Pancreas (tissue), 10 donors: ENCODE measurements at regions not wholly inside any gene's neighbourhood (a gene's known extent, or its start where the extent isn't known, plus 50 kb on each side); places are given as distances from the start of the nearest gene placed in this dataset.

Source experiments
- ATAC-seq, 4 donors: fragments of 200-7000 bp; cut with Tn5 transposase; one replicate each; pipeline versions ENCODE4 v1.8.0 to v1.9.1; 2020; ENCODE audit warnings: mild to moderate bottlenecking in 4 of 4, moderate library complexity in 4 of 4
- DNase-seq, 6 donors: peaks; one replicate each; pipeline ENCODE4 v3.0.0-alpha.2; 2020
- FAIRE-seq: peaks from 2 replicates; lab custom pipeline; 2012; peaks lifted over from hg19 to GRCh38; lab: Jason Lieb, UNC
- H3K27ac ChIP-seq, 4 donors: fragments of 200-600 bp; sonication (generic); 1 replicate in 3 of 4; 2 replicates in 1 of 4; pipeline versions ENCODE4 v1.5.0 to v1.8.0; 2020
- H3K27me3 ChIP-seq, 4 donors: fragments of 200-600 bp; one replicate each; pipeline ENCODE4 v1.8.0; 2021
- H3K36me3 ChIP-seq, 3 donors: fragments of 200-600 bp; sonication (generic) in 1 of 3; one replicate each; pipeline versions ENCODE4 v1.5.0 to v1.8.0; 2020 to 2021
- H3K4me1 ChIP-seq, 3 donors: fragments of 200-600 bp; one replicate each; pipeline ENCODE4 v1.8.0; 2021
- H3K4me3 ChIP-seq, 4 donors: fragments of 200-600 bp; sonication (generic) in 2 of 4; one replicate each; pipeline versions ENCODE4 v1.5.0 to v1.8.0; 2020 to 2021
- H3K9me3 ChIP-seq, 4 donors: fragments of 200-600 bp; one replicate each; pipeline ENCODE4 v1.8.0; 2021
- WGBS, 2 donors: extraction: QIAGEN DNeasy Blood & Tissue Kit; methylation state at CpG; one replicate each; pipeline ENCODE4 v1.1.7; 2013; 5-methylcytosine and 5-hydroxymethylcytosine counted together
- intact Hi-C, 3 donors: fragments of 100-400 bp; cut with DNase I; formaldehyde crosslinking; loops; one replicate each; pipeline versions ENCODE4 v1.11.1 to v1.14.2; 2022
- TF ChIP-seq, protein P1 (sequence below), 4 donors: fragments of 200-600 bp; sonication (generic) in 3 of 4; IDR thresholded peaks; one replicate each; pipeline versions ENCODE4 v1.5.0 to v1.8.0; 2021; ENCODE audit warnings: antibody characterized with exemption in 4 of 4
- donor health status: healthy with polysubstance abuse.
- donor health status: DM: no; HTN: no; CAD: no; lungs with moderate emphysema.
- donor health status: DM: no; HTN: no; CAD: no.
- donor health status: control.
- donor health status: control.
- donor health status: Bipolar disorder and iron deficiency.
- donor health status: DM: yes; HTN: yes; CAD: no.
- donor health status: DM: no; HTN: no; CAD: no.
- donor health status: DM: no; HTN: no; CAD: no.
- donor health status: DM: yes; HTN: yes; CAD: no.

DNA sequence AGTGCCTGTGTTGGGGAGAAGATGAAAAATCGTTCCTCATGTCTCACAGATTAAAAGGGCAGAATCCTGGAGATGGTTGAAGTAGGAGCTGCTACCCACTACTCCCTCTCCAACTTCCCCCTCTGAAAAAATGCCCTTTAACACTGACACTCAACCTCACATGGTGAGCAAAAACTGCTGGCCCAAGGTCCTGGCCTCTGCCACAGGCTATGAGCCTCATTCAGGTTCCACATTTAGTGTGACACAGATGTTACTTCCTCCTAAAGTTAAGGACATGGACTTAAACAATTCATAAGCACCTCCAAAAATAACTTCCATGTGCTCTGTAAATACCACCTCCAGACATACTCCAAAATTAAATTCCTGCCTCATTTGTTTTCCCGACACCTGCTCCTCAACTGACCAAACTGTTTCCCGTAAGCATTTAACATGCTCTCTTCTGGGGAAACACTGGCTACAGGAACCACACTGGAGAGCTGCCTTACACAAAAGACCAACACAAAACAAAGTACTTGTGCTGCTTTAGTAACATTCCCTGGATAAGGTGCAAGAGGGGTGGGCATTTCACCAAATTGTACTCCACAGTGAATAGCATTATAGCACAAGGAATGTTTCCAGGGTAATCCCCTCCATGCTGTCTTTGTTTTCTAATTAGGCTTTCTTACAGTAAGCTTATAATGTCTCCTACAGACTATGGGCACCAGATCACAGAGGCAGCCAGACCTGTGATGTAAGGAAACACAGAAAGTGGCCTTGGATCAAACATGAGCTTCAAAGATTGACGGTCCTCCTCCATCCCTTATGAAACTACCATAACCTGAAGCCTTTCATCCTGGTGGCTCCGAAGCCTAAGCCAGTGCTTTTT, 57.0 kb downstream of the PHLDA1 start:
- intact Hi-C loops, result no loop called here
- ATAC-seq (no peak), FAIRE-seq (no peak), DNase-seq (no peak)
- no peaks in the 10 kb centered on the region for H3K27me3 ChIP-seq
- H3K4me1 ChIP-seq, result peaks cover 0 to 33% (median 13%) of the 10 kb centered on the region in 3 donors
- 86 to 92% methylated on average over 5 of the region's 5 CpGs for WGBS, 2 donors
- H3K27ac ChIP-seq, result peak overlapping the region in 1 of 4 donors; percentile 3
- TF ChIP-seq, protein P1, sequence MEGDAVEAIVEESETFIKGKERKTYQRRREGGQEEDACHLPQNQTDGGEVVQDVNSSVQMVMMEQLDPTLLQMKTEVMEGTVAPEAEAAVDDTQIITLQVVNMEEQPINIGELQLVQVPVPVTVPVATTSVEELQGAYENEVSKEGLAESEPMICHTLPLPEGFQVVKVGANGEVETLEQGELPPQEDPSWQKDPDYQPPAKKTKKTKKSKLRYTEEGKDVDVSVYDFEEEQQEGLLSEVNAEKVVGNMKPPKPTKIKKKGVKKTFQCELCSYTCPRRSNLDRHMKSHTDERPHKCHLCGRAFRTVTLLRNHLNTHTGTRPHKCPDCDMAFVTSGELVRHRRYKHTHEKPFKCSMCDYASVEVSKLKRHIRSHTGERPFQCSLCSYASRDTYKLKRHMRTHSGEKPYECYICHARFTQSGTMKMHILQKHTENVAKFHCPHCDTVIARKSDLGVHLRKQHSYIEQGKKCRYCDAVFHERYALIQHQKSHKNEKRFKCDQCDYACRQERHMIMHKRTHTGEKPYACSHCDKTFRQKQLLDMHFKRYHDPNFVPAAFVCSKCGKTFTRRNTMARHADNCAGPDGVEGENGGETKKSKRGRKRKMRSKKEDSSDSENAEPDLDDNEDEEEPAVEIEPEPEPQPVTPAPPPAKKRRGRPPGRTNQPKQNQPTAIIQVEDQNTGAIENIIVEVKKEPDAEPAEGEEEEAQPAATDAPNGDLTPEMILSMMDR (IDR thresholded peaks at IDR 0.05), result no peak
- H3K4me3 ChIP-seq, result no peak overlapping the region
- no peaks in the 10 kb centered on the region for H3K36me3 ChIP-seq
- no peaks in the 10 kb centered on the region for H3K9me3 ChIP-seq

DNA sequence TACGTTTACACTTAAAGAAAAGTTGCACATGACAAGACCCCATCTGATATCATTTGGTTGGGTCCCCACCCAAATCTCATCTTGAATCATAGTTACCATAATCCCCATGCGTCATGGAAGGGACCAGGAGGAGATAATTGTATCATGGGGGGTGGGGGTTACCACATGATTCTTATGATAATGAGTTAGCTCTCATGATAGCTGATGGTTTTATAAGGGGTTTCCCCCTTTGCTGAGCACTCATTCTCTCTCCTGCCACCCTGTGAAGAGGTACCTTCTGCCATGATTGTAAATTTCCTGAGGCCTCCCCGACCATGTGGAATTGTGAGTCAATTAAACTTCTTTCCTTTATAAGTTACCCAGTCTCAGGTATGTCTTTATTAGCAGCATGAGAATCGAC, 60.3 kb downstream of the PHLDA1 start:
- no peak for FAIRE-seq
- no peaks in the 10 kb centered on the region for H3K36me3 ChIP-seq
- no peak for DNase-seq
- H3K4me1 ChIP-seq, result peaks cover 0 to 9% (median 0%) of the 10 kb centered on the region in 3 donors
- no peaks in the 10 kb centered on the region for H3K27me3 ChIP-seq
- 92 to 96% methylated on average over 4 of the region's 4 CpGs for WGBS, 2 donors
- no peaks in the 10 kb centered on the region for H3K9me3 ChIP-seq
- H3K4me3 ChIP-seq, result no peak overlapping the region
- ATAC-seq, result no peak
- no peak overlapping the region for H3K27ac ChIP-seq
- intact Hi-C loops, result no loop called here
- TF ChIP-seq, protein P1 (IDR thresholded peaks at IDR 0.05), result no peak

DNA sequence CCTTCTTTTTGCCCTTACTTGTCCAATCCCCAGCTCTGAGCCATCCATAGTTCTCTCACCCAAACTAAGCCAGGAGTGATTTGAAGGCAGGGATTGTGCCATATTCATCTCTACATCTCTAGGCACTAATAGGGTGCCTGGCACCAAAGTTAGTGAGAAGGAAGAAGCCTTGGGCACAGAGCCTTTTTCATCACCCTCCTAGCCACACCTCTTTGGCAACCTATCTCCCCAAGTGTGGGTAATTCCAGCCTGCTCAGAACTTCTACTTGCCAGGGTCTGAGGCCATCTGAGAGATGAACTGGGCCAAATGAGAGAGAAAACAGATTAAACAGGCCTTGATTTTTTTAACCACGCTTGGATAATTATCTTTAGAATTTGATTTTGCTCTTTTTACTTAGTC, 61.3 kb downstream of the PHLDA1 start:
- Histone ChIP-seq H3K27me3 (no peaks in the 10 kb centered on the region), H3K4me1 (peaks cover 0 to 3% (median 0%) of the 10 kb centered on the region in 3 donors), H3K27ac (no peak overlapping the region), H3K9me3 (no peaks in the 10 kb centered on the region), H3K4me3 (no peak overlapping the region), H3K36me3 (no peaks in the 10 kb centered on the region)
- FAIRE-seq (no peak), ATAC-seq (peak in 3 of 4 donors; percentile 74 to 90 (median 77)), DNase-seq (no peak)
- WGBS, 2 donors, result 38 to 54% methylated on average over 1 of the region's 1 CpG
- intact Hi-C loops, result no loop called here
- TF ChIP-seq, protein P1 (IDR thresholded peaks at IDR 0.05), result no peak

DNA sequence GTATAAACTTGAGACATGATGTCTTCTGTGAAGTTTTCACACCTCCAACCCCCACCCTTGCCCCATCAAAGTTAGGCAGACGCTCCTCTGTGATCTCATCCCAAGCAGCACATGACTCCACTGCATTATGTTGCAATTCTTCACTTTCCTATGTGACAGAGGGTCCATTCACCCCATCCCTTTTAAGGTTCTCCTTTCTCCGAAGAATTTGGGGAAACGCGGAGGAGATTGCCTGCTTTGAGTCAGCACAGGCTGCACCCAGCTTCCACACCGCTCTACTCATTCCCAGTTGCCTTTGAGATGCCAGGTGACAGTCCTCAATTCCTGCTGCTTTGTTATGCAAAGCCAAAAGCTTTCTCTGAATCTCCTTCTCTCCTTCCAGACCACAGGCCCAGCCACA, 61.8 kb downstream of the PHLDA1 start:
- FAIRE-seq (no peak), ATAC-seq (peak in 3 of 4 donors; percentile 22 to 64 (median 62)), DNase-seq (no peak)
- Histone ChIP-seq H3K9me3 (no peaks in the 10 kb centered on the region), H3K4me1 (peaks cover 0 to 3% (median 0%) of the 10 kb centered on the region in 3 donors), H3K4me3 (no peak overlapping the region), H3K36me3 (no peaks in the 10 kb centered on the region), H3K27me3 (no peaks in the 10 kb centered on the region), H3K27ac (no peak overlapping the region)
- intact Hi-C loops, result no loop called here
- TF ChIP-seq, protein P1 (IDR thresholded peaks at IDR 0.05), result no peak
- WGBS, 2 donors, result 90 to 97% methylated on average over 5 of the region's 5 CpGs

DNA sequence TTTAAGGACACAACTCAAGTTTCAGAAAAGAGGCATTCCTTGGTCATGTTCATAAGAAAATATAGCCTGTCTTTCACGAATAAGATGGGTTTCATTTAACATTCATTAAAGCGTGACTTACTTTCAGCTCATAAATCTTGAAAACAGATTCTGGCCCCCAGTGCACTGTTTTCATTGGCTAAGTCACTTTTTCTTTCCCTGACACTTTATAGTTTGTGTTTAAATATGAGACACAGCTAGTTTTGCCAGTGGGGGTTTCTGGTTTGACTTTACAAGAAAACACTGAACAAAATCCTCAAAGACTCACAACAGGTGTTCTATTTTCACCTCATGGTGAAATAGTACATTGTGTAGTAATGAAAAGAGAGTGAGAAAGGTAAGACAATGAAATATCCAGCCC, 65.9 kb downstream of the PHLDA1 start:
- DNase-seq, result no peak
- no peaks in the 10 kb centered on the region for H3K27me3 ChIP-seq
- ATAC-seq, result no peak
- 80 to 84% methylated on average over 2 of the region's 2 CpGs for WGBS, 2 donors
- FAIRE-seq, result no peak
- H3K36me3 ChIP-seq, result no peaks in the 10 kb centered on the region
- intact Hi-C loops, result no loop called here
- H3K9me3 ChIP-seq, result no peaks in the 10 kb centered on the region
- TF ChIP-seq, protein P1 (IDR thresholded peaks at IDR 0.05), result no peak
- no peak overlapping the region for H3K4me3 ChIP-seq
- H3K4me1 ChIP-seq, result peaks cover 0 to 8% (median 8%) of the 10 kb centered on the region in 3 donors
- no peak overlapping the region for H3K27ac ChIP-seq
